ENCODE measurements at regions not wholly inside any gene's neighbourhood (a gene's known extent, or its start where the extent isn't known, plus 50 kb on each side); places are given as distances from the start of the nearest gene placed in this dataset.

DNA sequence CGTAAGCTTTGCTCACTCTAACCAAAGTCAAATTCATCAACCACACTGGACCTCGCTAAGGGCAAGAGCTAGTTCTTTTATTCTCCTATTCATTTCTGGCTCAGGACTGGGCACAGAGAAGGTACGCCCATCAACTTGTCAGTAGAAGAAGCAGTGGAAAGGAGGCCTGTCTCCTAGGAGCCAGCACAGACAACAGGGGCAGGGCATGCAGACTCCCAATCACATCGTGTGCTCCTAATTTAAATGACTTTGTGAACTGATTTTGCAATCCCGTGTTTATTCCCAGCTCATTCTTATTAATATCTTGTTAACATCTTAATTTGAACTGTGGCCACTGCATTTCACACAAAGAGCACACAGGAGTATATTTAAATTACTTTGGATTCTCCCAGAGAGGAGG is 161.1 kb upstream of the BCL6 start:
- H3K9ac ChIP-seq (ENCODE audit: extremely low read depth, insufficient read length, low read length): no peak overlapping the region
- no peak overlapping the region for H4K8ac ChIP-seq (replicated peaks; ENCODE audit: insufficient read length, low read depth, low read length)
- no peak overlapping the region for H3K18ac ChIP-seq (ENCODE audit: insufficient read length, low read depth, low read length)
- no peak overlapping the region for H2BK120ac ChIP-seq (ENCODE audit: low read depth, low read length, poor library complexity, severe bottlenecking)
- Mint-ChIP-seq H3K9me3 (no peaks in the 10 kb centered on the region), H3K4me1 (peaks cover 12 to 20% of the 10 kb centered on the region in 2 experiments), H3K36me3 (ENCODE audit: insufficient read depth in 1 of 3, low read depth in 3 of 3) (no peaks in the 10 kb centered on the region), H3K4me3 (no peak overlapping the region), H3K27me3 (ENCODE audit: low read depth) (no peaks in the 10 kb centered on the region), H3K27ac (no peak overlapping the region; a peak in 1 of 7 replicates)
- no peaks in the 10 kb centered on the region for H3K9me3 ChIP-seq (ENCODE audit: control insufficient read depth, low read depth, low read length)
- no peaks in the 10 kb centered on the region for H3K79me1 ChIP-seq (ENCODE audit: insufficient read depth, low read depth, low read length, poor library complexity, severe bottlenecking)
- no peak overlapping the region for H4K91ac ChIP-seq (ENCODE audit: insufficient read length, low read depth, low read length)
- H4K5ac ChIP-seq (ENCODE audit: insufficient read length, low read depth, low read length): no peak overlapping the region
- TF ChIP-seq, protein P1, sequence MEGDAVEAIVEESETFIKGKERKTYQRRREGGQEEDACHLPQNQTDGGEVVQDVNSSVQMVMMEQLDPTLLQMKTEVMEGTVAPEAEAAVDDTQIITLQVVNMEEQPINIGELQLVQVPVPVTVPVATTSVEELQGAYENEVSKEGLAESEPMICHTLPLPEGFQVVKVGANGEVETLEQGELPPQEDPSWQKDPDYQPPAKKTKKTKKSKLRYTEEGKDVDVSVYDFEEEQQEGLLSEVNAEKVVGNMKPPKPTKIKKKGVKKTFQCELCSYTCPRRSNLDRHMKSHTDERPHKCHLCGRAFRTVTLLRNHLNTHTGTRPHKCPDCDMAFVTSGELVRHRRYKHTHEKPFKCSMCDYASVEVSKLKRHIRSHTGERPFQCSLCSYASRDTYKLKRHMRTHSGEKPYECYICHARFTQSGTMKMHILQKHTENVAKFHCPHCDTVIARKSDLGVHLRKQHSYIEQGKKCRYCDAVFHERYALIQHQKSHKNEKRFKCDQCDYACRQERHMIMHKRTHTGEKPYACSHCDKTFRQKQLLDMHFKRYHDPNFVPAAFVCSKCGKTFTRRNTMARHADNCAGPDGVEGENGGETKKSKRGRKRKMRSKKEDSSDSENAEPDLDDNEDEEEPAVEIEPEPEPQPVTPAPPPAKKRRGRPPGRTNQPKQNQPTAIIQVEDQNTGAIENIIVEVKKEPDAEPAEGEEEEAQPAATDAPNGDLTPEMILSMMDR (conservative IDR thresholded peaks at IDR 0.05): no peak
- H3K14ac ChIP-seq (ENCODE audit: insufficient read depth, low read length): no peak overlapping the region
- no peaks in the 10 kb centered on the region for H3K27me3 ChIP-seq (ENCODE audit: insufficient read depth, low read length)
- no peak overlapping the region for H3K56ac ChIP-seq (ENCODE audit: insufficient read length, low read depth, low read length)
- no peaks in the 10 kb centered on the region for H3K23me2 ChIP-seq (ENCODE audit: insufficient read length, low read depth, low read length, poor library complexity, severe bottlenecking)
- no peak overlapping the region for H3K4ac ChIP-seq (ENCODE audit: low read depth, low read length)
- H3K27ac ChIP-seq (ENCODE audit: insufficient read length, low read depth, low read length): no peak overlapping the region
- H2BK20ac ChIP-seq (ENCODE audit: low read depth, low read length, poor library complexity, severe bottlenecking): no peak overlapping the region
- no peaks in the 10 kb centered on the region for H4K20me1 ChIP-seq (ENCODE audit: control insufficient read depth, insufficient read depth, insufficient read length)
- H3T11ph ChIP-seq (ENCODE audit: low read length): no peak overlapping the region
- H2BK12ac ChIP-seq (ENCODE audit: insufficient read length, low read depth, low read length): no peak overlapping the region
- no peak overlapping the region for H2BK5ac ChIP-seq (ENCODE audit: insufficient read length, low read length)
- no peak overlapping the region for H2AK5ac ChIP-seq (ENCODE audit: insufficient read length, low read length)
- DNase-seq: no peak
- no peaks in the 10 kb centered on the region for H3K79me2 ChIP-seq (ENCODE audit: insufficient read depth, low read length)
- peaks cover 3% of the 10 kb centered on the region; the same call in 1 of the 2 replicates for H3K4me1 ChIP-seq (ENCODE audit: insufficient read depth, low read length)
- no peak overlapping the region for H3K23ac ChIP-seq (ENCODE audit: insufficient read length, low read depth, low read length)
- WGBS (ENCODE audit: extremely low coverage, insufficient read length, low lambda C conversion rate): no CpG with 5 or more reads among the region's 5 CpGs
- H2AFZ ChIP-seq (ENCODE audit: low read length): no peak overlapping the region
- no peak overlapping the region for H2BK15ac ChIP-seq (ENCODE audit: low read depth, low read length)
- H3K4me2 ChIP-seq (ENCODE audit: insufficient read depth, insufficient read length, low read length): no peak overlapping the region

All from H9 (cell line).